NCI-H345 treated with DMSO at 0.1 percent for 48 hours (cell line): ENCODE measurements at regions not wholly inside any gene's neighbourhood (a gene's known extent, or its start where the extent isn't known, plus 50 kb on each side); places are given as distances from the start of the nearest gene placed in this dataset.
"Not testable (repeated sequence)": the region's sequence is repeated elsewhere in the genome, so short reads cannot be mapped to it uniquely, and the experiment has no call there.

Experiments used
- DNase-seq: peaks from one replicate; lab custom pipeline; 2025; ENCODE audit not compliant: unreplicated experiment; lab: John Stamatoyannopoulos, UW

DNA sequence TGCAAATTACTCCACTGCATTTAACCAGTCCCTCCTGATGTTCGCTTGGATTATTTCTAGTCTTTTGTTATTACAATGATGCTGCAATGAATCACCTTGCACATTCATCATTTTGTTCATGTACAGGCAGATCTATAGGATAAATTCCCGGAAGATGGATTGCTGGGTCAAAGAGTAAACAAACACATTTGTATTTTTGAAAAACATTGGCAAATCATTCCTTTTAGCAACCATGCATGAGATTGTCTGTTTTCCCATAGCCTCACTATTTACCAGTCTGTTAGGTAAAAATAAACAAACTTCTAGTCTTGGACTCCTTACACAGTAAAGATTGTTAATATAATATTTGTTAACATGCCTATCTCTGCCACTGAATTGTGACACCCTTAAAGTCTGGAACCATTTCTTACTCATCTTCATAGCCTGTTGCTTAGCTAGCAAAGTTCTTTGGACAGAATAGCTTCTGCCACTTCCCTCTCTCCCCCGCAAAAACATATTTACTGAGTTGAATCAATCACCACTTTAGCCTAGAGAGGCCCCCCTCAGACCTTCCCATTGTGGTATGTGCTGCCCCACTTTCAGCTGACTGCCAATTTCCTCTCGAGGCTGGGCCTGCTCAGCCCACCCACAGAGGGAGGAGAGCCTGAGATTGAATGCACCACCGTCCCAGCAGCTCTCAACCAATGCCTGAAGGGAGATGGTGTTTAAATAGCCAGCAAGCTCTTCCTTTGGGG, 108.4 kb upstream of the ATXN3L start:
- DNase-seq, result peak; percentile 67

GRCh38 chrX:13427441-13428052, 107.7 kb upstream of the ATXN3L start:
- DNase-seq, result peak; percentile 2

GRCh38 chrX:13420545-13421183, 100.8 kb upstream of the ATXN3L start:
- DNase-seq, result no peak

DNA sequence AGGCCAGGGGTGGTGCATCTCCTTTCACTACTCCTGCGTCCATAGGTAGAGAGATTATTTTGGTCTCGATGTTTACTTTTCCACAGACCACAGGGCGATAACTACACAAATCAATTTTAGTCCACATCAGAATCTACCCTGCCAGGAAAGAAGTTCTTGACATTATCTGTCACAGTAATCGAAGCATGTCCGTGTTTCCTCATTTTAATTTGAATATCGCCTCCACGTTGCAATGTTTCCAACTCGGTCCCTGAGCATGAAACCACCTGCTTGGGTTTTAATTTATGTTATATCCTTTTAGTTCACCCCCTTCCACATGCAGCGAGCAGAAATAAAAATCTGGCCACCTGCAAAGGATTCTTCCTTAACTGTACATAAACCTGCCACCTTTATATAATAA, 100.1 kb upstream of the ATXN3L start:
- no peak for DNase-seq

GRCh38 chrX:13419276-13419675, 99.4 kb upstream of the ATXN3L start:
- no peak for DNase-seq

- DNase-seq, result no peak
Observed at GRCh38 chrX:13418126-13419097, 98.6 kb upstream of the ATXN3L start.

GRCh38 chrX:13415509-13415908, 95.7 kb upstream of the ATXN3L start:
- DNase-seq, result no peak

DNA sequence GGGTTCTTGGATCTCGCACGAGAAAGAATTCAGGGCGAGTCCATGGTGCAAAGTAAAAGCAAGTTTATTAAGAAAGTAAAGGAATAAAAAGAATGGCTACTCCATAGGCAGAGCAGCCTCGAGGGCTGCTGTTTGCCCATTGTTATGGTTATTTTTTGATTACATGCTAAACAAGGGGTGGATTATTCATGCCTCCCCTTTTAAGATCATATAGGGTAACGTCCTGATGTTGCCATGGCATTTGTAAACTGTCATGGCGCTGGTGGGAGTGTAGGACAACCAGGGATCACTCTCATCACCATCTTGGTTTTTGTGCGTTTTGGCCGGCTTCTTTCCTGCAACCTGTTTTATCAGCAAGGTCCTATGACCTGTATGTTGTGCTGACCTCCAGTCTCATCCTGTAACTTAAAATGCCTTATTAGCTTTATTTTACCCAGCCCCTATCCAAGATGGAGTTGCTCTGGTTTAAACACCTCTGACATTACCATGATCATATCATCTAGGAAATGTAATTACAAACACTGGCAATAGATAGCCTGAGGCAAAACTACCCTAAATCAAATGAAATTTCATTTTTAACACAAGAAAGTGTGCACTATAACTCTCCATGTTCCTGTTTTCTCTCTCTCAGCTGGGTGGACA, 94.3 kb upstream of the ATXN3L start:
- DNase-seq, result no peak

GRCh38 chrX:13412208-13412600, 92.4 kb upstream of the ATXN3L start:
- no peak for DNase-seq

DNA sequence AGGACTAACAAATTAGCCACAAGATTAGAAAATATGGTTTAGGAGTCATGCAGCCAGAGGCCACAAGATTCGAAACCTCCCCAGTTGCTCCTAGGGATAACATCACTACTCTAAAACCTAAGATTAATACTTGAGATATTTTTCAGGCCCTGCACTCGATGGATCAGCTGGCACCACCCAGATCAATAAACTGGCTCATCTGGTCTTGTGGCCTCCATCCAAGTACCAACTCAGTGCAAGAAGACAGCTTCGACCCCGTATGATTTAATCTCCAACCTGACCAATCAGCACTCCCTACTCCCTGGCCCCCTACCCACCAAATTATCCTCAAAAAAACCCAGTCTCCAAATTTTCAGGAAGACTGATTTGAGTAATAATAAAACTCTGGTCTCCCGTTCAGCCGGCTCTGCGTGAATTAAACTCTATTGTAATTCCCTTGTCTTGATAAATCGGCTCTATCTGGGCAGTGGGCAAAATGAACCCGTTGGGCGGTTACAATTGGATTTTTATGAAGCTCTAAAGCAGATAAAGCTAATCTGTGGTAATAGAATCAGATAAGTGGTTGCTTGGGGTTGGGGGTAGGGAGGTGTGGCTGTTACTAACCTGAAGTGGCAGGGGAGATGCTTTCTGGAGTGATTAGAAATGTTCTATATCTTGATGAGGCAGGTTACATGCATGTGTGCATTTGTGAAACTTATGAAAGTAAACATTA, 91.8 kb upstream of the ATXN3L start:
- DNase-seq, result no peak

DNA sequence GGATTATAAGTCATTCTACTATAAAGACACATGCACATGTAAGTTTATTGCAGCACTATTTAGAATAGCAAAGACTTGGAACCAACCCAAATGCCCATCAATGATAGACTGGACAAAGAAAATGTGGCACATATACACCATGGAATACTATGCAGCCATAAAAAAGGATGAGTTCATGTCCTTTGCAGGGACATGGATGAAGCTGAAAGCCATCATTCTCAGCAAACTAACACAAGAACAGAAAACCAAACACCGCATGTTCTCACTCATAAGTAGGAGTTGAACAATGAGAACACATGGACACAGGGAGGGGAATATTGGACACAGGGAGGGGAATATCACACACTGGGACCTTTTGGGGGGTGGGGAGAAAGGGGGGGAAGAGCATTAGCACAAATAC, 88.7 kb upstream of the ATXN3L start:
- not testable (repeated sequence) for DNase-seq

- not testable (repeated sequence) for DNase-seq
Observed at GRCh38 chrX:13404777-13405176, 84.9 kb upstream of the ATXN3L start.

- no peak for DNase-seq
Observed at GRCh38 chrX:13404364-13404763, 84.5 kb upstream of the ATXN3L start.

GRCh38 chrX:13401724-13402123, 81.9 kb upstream of the ATXN3L start:
- no peak for DNase-seq

GRCh38 chrX:13398839-13399238, 79.0 kb upstream of the ATXN3L start:
- no peak for DNase-seq

DNA sequence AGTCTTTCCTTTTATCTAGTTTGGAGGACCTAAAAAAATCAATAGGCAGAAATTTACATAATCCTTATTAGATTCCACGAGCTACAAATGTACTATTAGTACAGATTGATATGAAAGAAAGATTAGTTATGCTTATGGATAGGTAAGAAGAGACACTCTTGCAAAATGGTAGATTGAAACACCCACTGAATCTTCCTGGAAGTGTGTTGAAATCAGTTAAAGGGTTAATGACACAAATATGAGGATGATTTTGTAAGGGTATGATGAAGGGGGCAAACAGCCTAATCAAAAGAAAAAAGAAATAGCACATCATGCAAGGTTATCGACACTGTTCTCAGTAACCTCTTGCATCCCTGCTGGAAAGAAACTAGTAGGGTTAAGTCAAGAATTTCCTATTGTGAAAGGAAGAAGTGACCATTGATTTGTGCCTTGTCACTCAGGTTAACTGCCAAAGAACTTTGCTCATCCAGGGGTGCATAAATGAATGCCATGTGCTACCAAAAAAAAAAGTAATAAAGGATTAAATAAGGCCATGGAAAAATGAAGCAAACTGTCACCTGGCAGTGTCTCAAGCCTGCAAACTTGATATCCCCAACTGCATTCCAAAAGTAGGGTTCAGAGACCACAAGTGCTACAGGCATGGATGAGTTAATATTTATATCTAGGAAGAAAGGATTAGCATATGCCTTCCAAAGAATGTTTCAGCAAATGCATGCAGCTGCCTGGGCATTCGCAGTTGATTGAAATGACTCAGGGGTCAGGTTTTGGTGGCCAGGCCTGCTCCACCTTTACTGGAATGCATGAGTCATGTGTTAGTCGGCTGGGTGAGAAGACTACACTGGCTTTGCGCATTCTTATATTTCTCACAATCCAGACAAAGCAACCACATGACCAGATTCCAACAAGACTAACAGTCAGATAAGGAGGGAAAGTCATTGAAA, 78.3 kb upstream of the ATXN3L start:
- no peak for DNase-seq

- DNase-seq, result no peak
Observed at GRCh38 chrX:13396924-13397323, 77.1 kb upstream of the ATXN3L start.

DNA sequence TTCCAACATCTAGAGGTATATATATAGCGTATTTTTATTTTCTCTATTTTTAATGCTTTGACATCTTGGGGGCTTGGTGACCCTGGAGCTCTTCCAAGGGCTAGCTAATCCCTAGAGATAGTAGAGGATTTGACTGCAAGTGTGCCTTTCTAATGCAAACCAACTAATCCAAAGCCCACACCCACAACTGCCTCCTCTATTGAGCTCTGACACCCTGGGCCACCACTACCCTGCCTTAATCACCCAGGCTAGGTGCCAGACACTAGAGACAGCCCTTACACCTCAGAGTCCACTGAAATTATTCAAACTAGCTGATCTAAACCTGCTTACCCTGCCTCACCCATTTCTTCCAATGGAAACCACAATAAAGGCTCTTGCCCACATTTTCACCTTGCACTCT, 69.6 kb upstream of the ATXN3L start:
- DNase-seq, result no peak
